CD4-positive, alpha-beta T cell treated with Interleukin-17A for 4 hours (primary cell): ENCODE measurements at regions not wholly inside any gene's neighbourhood (a gene's known extent, or its start where the extent isn't known, plus 50 kb on each side); places are given as distances from the start of the nearest gene placed in this dataset.

Source experiments
- DNase-seq: peaks from one replicate; pipeline ENCODE4 v3.0.0-alpha.2; 2020; ENCODE audit warnings: mixed read lengths

GRCh38 chr12:25005376-25005775 is 56.5 kb upstream of the BCAT1 start:
- DNase-seq: no peak

- no peak for DNase-seq
Observed at GRCh38 chr12:25004447-25004846, 55.5 kb upstream of the BCAT1 start.

- no peak for DNase-seq
Observed at GRCh38 chr12:25001311-25001710, 52.4 kb upstream of the BCAT1 start.
